Right hindlimb (tissue), 1 donor: ENCODE measurements at regions not wholly inside any gene's neighbourhood (a gene's known extent, or its start where the extent isn't known, plus 50 kb on each side); places are given as distances from the start of the nearest gene placed in this dataset.
A peak's percentile ranks its signal among the peaks of the same experiment; 100 is the strongest.
"Not testable (repeated sequence)": the region's sequence is repeated elsewhere in the genome, so short reads cannot be mapped to it uniquely, and the experiment has no call there.

ENCODE experiments used
- DNase-seq: peaks from one replicate; pipeline ENCODE4 v3.0.0-alpha.2; 2018

- no peak for DNase-seq
Measured at GRCh38 chr9:111276431-111277128, 53.4 kb downstream of the OR2K2 start.

- DNase-seq = no peak
Measured at GRCh38 chr9:111274737-111275136, 55.3 kb downstream of the OR2K2 start.

GRCh38 chr9:111272581-111272980 lies 57.4 kb downstream of the OR2K2 start:
- DNase-seq = no peak

GRCh38 chr9:111271481-111272080 lies 58.4 kb downstream of the OR2K2 start:
- DNase-seq = no peak

- DNase-seq = no peak
Measured at GRCh38 chr9:111271047-111271446, 59.0 kb downstream of the OR2K2 start.

GRCh38 chr9:111266024-111266423 lies 64.0 kb downstream of the OR2K2 start:
- not testable (repeated sequence) for DNase-seq

- no peak for DNase-seq
Measured at GRCh38 chr9:111263116-111263515, 66.9 kb downstream of the OR2K2 start.

- no peak for DNase-seq
Measured at GRCh38 chr9:111258875-111259271, 71.2 kb downstream of the OR2K2 start.

- no peak for DNase-seq
Measured at GRCh38 chr9:111258209-111258874, 71.7 kb downstream of the OR2K2 start.

- DNase-seq = no peak
Measured at GRCh38 chr9:111253742-111254437, 76.1 kb downstream of the OR2K2 start.

- DNase-seq = no peak
Measured at GRCh38 chr9:111250875-111251842, 78.9 kb downstream of the OR2K2 start.

GRCh38 chr9:111237447-111237846 lies 92.6 kb downstream of the OR2K2 start:
- no peak for DNase-seq

- no peak for DNase-seq
Measured at GRCh38 chr9:111236332-111236731, 93.7 kb downstream of the OR2K2 start.

GRCh38 chr9:111233963-111234362 lies 96.1 kb downstream of the OR2K2 start:
- no peak for DNase-seq

GRCh38 chr9:111232997-111233790 lies 96.8 kb downstream of the OR2K2 start:
- DNase-seq = peak; percentile 88

GRCh38 chr9:111231801-111232580 lies 98.0 kb downstream of the OR2K2 start:
- no peak for DNase-seq

- DNase-seq = no peak
Measured at GRCh38 chr9:111222757-111223156, 107.3 kb downstream of the OR2K2 start.

GRCh38 chr9:111212874-111213273 lies 117.2 kb downstream of the OR2K2 start:
- DNase-seq = no peak

- no peak for DNase-seq
Measured at GRCh38 chr9:111198936-111199335, 131.1 kb downstream of the OR2K2 start.

- no peak for DNase-seq
Measured at GRCh38 chr9:111197256-111197655, 132.8 kb downstream of the OR2K2 start.

- peak; percentile 71 for DNase-seq
Measured at GRCh38 chr9:111195766-111196165, 134.3 kb downstream of the OR2K2 start.
